ENCODE measurements at regions not wholly inside any gene's neighbourhood (a gene's known extent, or its start where the extent isn't known, plus 50 kb on each side); places are given as distances from the start of the nearest gene placed in this dataset.

GRCh38 chr1:10924030-10924429, 88.4 kb upstream of the TARDBP start:
- no peak for TF ChIP-seq CTCF (IDR thresholded peaks at IDR 0.05; ENCODE audit: low read depth, low read length, missing control alignments)
- H3K4me3 ChIP-seq (ENCODE audit: low read depth, low read length), result no peak overlapping the region
- in situ Hi-C loops (cut with HindIII; ENCODE audit: low sequenced_read_pairs), result no loop called here
- DNase-seq (ENCODE audit: low read depth), result no peak

GRCh38 chr1:10928654-10929053, 83.8 kb upstream of the TARDBP start:
- TF ChIP-seq CTCF (IDR thresholded peaks at IDR 0.05; ENCODE audit: low read depth, low read length, missing control alignments), result no peak
- in situ Hi-C loops (cut with HindIII; ENCODE audit: low sequenced_read_pairs), result no loop called here
- no peak overlapping the region for H3K4me3 ChIP-seq (ENCODE audit: low read depth, low read length)
- DNase-seq (ENCODE audit: low read depth), result no peak

GRCh38 chr1:10932088-10932487, 80.4 kb upstream of the TARDBP start:
- TF ChIP-seq CTCF (IDR thresholded peaks at IDR 0.05; ENCODE audit: low read depth, low read length, missing control alignments), result no peak
- DNase-seq (ENCODE audit: low read depth), result no peak
- no peak overlapping the region for H3K4me3 ChIP-seq (ENCODE audit: low read depth, low read length)
- in situ Hi-C loops (cut with HindIII; ENCODE audit: low sequenced_read_pairs), result no loop called here

GRCh38 chr1:10934150-10934818, 78.2 kb upstream of the TARDBP start:
- DNase-seq (ENCODE audit: low read depth), result no peak
- in situ Hi-C loops (cut with HindIII; ENCODE audit: low sequenced_read_pairs), result no loop called here
- no peak for TF ChIP-seq CTCF (IDR thresholded peaks at IDR 0.05; ENCODE audit: low read depth, low read length, missing control alignments)
- H3K4me3 ChIP-seq (ENCODE audit: low read depth, low read length), result no peak overlapping the region

- H3K4me3 ChIP-seq (ENCODE audit: low read depth, low read length), result no peak overlapping the region
- in situ Hi-C loops (cut with HindIII; ENCODE audit: low sequenced_read_pairs), result no loop called here
- DNase-seq (ENCODE audit: low read depth), result no peak
- TF ChIP-seq CTCF (IDR thresholded peaks at IDR 0.05; ENCODE audit: low read depth, low read length, missing control alignments), result no peak
Observed at GRCh38 chr1:10935246-10935645, 77.2 kb upstream of the TARDBP start.

- DNase-seq (ENCODE audit: low read depth), result no peak
- no peak overlapping the region for H3K4me3 ChIP-seq (ENCODE audit: low read depth, low read length)
- in situ Hi-C loops (cut with HindIII; ENCODE audit: low sequenced_read_pairs), result no loop called here
- no peak for TF ChIP-seq CTCF (IDR thresholded peaks at IDR 0.05; ENCODE audit: low read depth, low read length, missing control alignments)
Observed at GRCh38 chr1:10935724-10936123, 76.7 kb upstream of the TARDBP start.

Data from astrocyte of the cerebellum (primary cell).